ENCODE measurements at regions not wholly inside any gene's neighbourhood (a gene's known extent, or its start where the extent isn't known, plus 50 kb on each side); places are given as distances from the start of the nearest gene placed in this dataset.

- TF ChIP-seq CTCF (conservative IDR thresholded peaks at IDR 0.05; ENCODE audit: low read depth, low read length) (no peak), EZH2 (IDR thresholded peaks at IDR 0.05; ENCODE audit: borderline replicate concordance, low read depth, low read length, poor library complexity, severe bottlenecking) (no peak)
Measured at GRCh38 chr1:239779962-239780361, 311.7 kb upstream of the FMN2 start.
